OCI-LY7 (cell line): ENCODE measurements at regions not wholly inside any gene's neighbourhood (a gene's known extent, or its start where the extent isn't known, plus 50 kb on each side); places are given as distances from the start of the nearest gene placed in this dataset.

Experiments
- BruUV-seq: library from RNA; stranded (reverse); fragments of 400-500 nt; replicated peaks from 2 replicates; lab custom pipeline; 2021; lab: Mats Ljungman, UMichigan
- CTCF ChIA-PET: fragments of 300-600 bp; sonication (Branson Sonifier 250); formaldehyde crosslinking; loops from one replicate; lab custom pipeline; 2022; ENCODE audit warnings: antibody characterized with exemption; ENCODE audit not compliant: unreplicated experiment; lab: Charles Lee
- POLR2A ChIA-PET: fragments of 300-600 bp; sonication (Branson Sonifier 250); formaldehyde crosslinking; loops from one replicate; lab custom pipeline; 2022; ENCODE audit warnings: antibody characterized with exemption; lab: Charles Lee
- DNase-seq: peaks from one replicate; pipeline ENCODE4 v3.0.0-alpha.2; 2015; ENCODE audit warnings: low spot score
- H2AFZ ChIP-seq: fragments of 200-600 bp; sonication (generic), shearing (Covaris generic); 2 replicates; pipeline ENCODE4 v1.6.1; 2014; ENCODE audit warnings: mild to moderate bottlenecking, antibody characterized with exemption, low read length, moderate library complexity
- H3K27ac ChIP-seq: fragments of 200-600 bp; sonication (generic); 2 replicates; pipeline ENCODE4 v1.5.1; 2014; ENCODE audit warnings: mixed run types, low read depth, mild to moderate bottlenecking, moderate library complexity, low read length, inconsistent platforms; ENCODE audit not compliant: poor library complexity, severe bottlenecking
- H3K36me3 ChIP-seq: fragments of 200-600 bp; sonication (generic); 2 replicates; pipeline ENCODE4 v1.6.1; 2014; ENCODE audit warnings: mild to moderate bottlenecking, antibody characterized with exemption, low read length, moderate library complexity, mixed read lengths; ENCODE audit not compliant: insufficient read depth
- H3K4me1 ChIP-seq: fragments of 200-600 bp; sonication (generic); 2 replicates; pipeline ENCODE4 v1.5.1; 2014; ENCODE audit warnings: mild to moderate bottlenecking, low read length; ENCODE audit not compliant: insufficient read depth, poor library complexity, severe bottlenecking
- H3K4me2 ChIP-seq: fragments of 200-600 bp; sonication (generic); 2 replicates; pipeline ENCODE4 v1.6.1; 2014; ENCODE audit warnings: mild to moderate bottlenecking, low read length
- H3K4me3 ChIP-seq: fragments of 200-600 bp; sonication (generic); 2 replicates; pipeline ENCODE4 v1.5.1; 2014; ENCODE audit warnings: mild to moderate bottlenecking, low read depth, low read length; ENCODE audit not compliant: poor library complexity, severe bottlenecking
- H3K79me2 ChIP-seq: fragments of 200-600 bp; sonication (generic); 2 replicates; pipeline ENCODE4 v1.6.1; 2016; ENCODE audit warnings: low read depth, mild to moderate bottlenecking, low read length, moderate library complexity, mixed read lengths; ENCODE audit not compliant: insufficient read depth
- H3K9me2 ChIP-seq: fragments of 200-600 bp; sonication (generic); 2 replicates; pipeline ENCODE4 v1.6.1; 2016; ENCODE audit warnings: mild to moderate bottlenecking, low read length, mixed read lengths; ENCODE audit not compliant: insufficient read depth
- H3K9me3 ChIP-seq: fragments of 200-600 bp; sonication (generic); 2 replicates; pipeline ENCODE4 v1.6.1; 2014; ENCODE audit warnings: mild to moderate bottlenecking, mixed run types, low read length, mixed read lengths
- H4K20me1 ChIP-seq: fragments of 200-600 bp; sonication (generic); 2 replicates; pipeline ENCODE4 v1.6.1; 2014; ENCODE audit warnings: mild to moderate bottlenecking, antibody characterized with exemption, low read length, moderate library complexity, mixed read lengths; ENCODE audit not compliant: insufficient read depth
- CTCF ChIP-seq: fragments of 200-600 bp; sonication (generic); conservative IDR thresholded peaks from 2 replicates; pipeline ENCODE4 v1.5.1; 2014; ENCODE audit warnings: mild to moderate bottlenecking, antibody characterized with exemption, low read length, moderate library complexity, mixed read lengths
- EZH2phosphoT487 ChIP-seq: fragments of 200-600 bp; sonication (generic); IDR thresholded peaks from 2 replicates; pipeline ENCODE4 v1.6.1; 2018; ENCODE audit warnings: low read depth, borderline replicate concordance, mild to moderate bottlenecking, mixed run types, antibody characterized with exemption, low read length, moderate library complexity, mixed read lengths
- intact Hi-C: fragments of 100-400 bp; cut with micrococcal nuclease; formaldehyde crosslinking; loops from one replicate; pipeline ENCODE4 v1.10.0; 2022; ENCODE audit not compliant: unreplicated experiment

- no peaks in the 10 kb centered on the region for H3K9me3 ChIP-seq
- H3K79me2 ChIP-seq: no peaks in the 10 kb centered on the region
- no peaks in the 10 kb centered on the region for H4K20me1 ChIP-seq
- ChIA-PET POLR2A (no interaction called here), CTCF (no interaction called here)
- BruUV-seq: no TSS peak
- no peak overlapping the region for H3K4me2 ChIP-seq
- H3K4me1 ChIP-seq: no peaks in the 10 kb centered on the region
- DNase-seq: no peak
- 0 out of 2 replicates have a peak, but pooled peaks have one; percentile 30 for TF ChIP-seq CTCF
- no peak for TF ChIP-seq EZH2phosphoT487
- intact Hi-C loops: no loop called here
- no peak overlapping the region for H2AFZ ChIP-seq
- H3K36me3 ChIP-seq: no peaks in the 10 kb centered on the region
- no peak overlapping the region for H3K4me3 ChIP-seq
- H3K9me2 ChIP-seq: no peaks in the 10 kb centered on the region
- no peak overlapping the region for H3K27ac ChIP-seq
Measured at GRCh38 chr5:97726106-97726505, 543.1 kb upstream of the RIOK2 start.

- Histone ChIP-seq H3K4me2 (no peak overlapping the region), H3K79me2 (no peaks in the 10 kb centered on the region), H2AFZ (no peak overlapping the region), H3K9me3 (no peaks in the 10 kb centered on the region), H4K20me1 (no peaks in the 10 kb centered on the region), H3K36me3 (no peaks in the 10 kb centered on the region), H3K4me3 (no peak overlapping the region), H3K9me2 (no peaks in the 10 kb centered on the region), H3K27ac (no peak overlapping the region), H3K4me1 (no peaks in the 10 kb centered on the region)
- BruUV-seq: no TSS peak
- DNase-seq: no peak
- CTCF ChIA-PET: no interaction called here
- TF ChIP-seq CTCF (no peak), EZH2phosphoT487 (no peak)
- POLR2A ChIA-PET: no interaction called here
- intact Hi-C loops: no loop called here
Measured at GRCh38 chr5:97728920-97729319, 545.9 kb upstream of the RIOK2 start.

- intact Hi-C loops: no loop called here
- ChIA-PET CTCF (no interaction called here), POLR2A (no interaction called here)
- H3K79me2 ChIP-seq: no peaks in the 10 kb centered on the region
- H4K20me1 ChIP-seq: no peaks in the 10 kb centered on the region
- no TSS peak for BruUV-seq
- H3K4me3 ChIP-seq: no peak overlapping the region
- H3K4me2 ChIP-seq: no peak overlapping the region
- no peaks in the 10 kb centered on the region for H3K9me3 ChIP-seq
- no peak overlapping the region for H2AFZ ChIP-seq
- no peaks in the 10 kb centered on the region for H3K4me1 ChIP-seq
- no peaks in the 10 kb centered on the region for H3K9me2 ChIP-seq
- H3K27ac ChIP-seq: no peak overlapping the region
- no peak for TF ChIP-seq EZH2phosphoT487
- no peak for TF ChIP-seq CTCF
- DNase-seq: no peak
- no peaks in the 10 kb centered on the region for H3K36me3 ChIP-seq
Measured at GRCh38 chr5:97729938-97730337, 546.9 kb upstream of the RIOK2 start.
